ENCODE measurements at regions not wholly inside any gene's neighbourhood (a gene's known extent, or its start where the extent isn't known, plus 50 kb on each side); places are given as distances from the start of the nearest gene placed in this dataset.
"Not testable (repeated sequence)": the region's sequence is repeated elsewhere in the genome, so short reads cannot be mapped to it uniquely, and the experiment has no call there.

DNA sequence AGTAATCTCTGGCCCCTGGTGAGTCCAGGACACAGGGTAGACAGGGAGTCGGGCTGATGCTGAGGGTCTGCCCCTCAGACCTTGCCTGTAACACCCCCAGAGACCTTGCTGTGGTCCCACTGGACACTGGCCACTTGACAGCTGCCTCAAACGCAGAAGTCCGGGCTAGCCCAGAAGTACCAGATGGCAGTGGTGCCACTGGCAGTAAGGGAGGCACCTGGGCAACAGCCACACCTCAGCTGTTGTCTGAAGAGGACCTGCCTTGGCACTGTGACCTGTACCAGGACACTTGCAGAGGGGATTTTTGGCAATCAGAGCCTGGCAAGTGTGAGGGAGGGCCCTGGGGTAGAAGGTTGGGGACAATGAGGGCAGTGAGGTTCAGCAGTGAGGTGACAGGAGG is 63.3 kb upstream of the UXT start:
- ChIA-PET POLR2A (ENCODE audit: low non-redundant PET) (interaction anchor here (0.7 kb wide), 1 partner anchor 80 kb away, joined by 4 read pairs; no protein-coding TSS in a partner anchor), CTCF (no interaction called here)
- intact Hi-C loops (cut with micrococcal nuclease; ENCODE audit: unreplicated experiment), result no loop called here
- TF ChIP-seq EZH2 (IDR thresholded peaks at IDR 0.05; ENCODE audit: borderline replicate concordance, low read depth, low read length, poor library complexity, severe bottlenecking), result no peak
- TF ChIP-seq, protein P1, sequence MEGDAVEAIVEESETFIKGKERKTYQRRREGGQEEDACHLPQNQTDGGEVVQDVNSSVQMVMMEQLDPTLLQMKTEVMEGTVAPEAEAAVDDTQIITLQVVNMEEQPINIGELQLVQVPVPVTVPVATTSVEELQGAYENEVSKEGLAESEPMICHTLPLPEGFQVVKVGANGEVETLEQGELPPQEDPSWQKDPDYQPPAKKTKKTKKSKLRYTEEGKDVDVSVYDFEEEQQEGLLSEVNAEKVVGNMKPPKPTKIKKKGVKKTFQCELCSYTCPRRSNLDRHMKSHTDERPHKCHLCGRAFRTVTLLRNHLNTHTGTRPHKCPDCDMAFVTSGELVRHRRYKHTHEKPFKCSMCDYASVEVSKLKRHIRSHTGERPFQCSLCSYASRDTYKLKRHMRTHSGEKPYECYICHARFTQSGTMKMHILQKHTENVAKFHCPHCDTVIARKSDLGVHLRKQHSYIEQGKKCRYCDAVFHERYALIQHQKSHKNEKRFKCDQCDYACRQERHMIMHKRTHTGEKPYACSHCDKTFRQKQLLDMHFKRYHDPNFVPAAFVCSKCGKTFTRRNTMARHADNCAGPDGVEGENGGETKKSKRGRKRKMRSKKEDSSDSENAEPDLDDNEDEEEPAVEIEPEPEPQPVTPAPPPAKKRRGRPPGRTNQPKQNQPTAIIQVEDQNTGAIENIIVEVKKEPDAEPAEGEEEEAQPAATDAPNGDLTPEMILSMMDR (conservative IDR thresholded peaks at IDR 0.05; ENCODE audit: low read depth, low read length), result no peak
- H3K4me3 ChIP-seq (ENCODE audit: low read depth, low read length, poor library complexity, severe bottlenecking), result no peak overlapping the region
- H3K9me3 ChIP-seq (ENCODE audit: low read depth, low read length, poor library complexity, severe bottlenecking), result no peaks in the 10 kb centered on the region
- no peaks in the 10 kb centered on the region for H3K4me1 ChIP-seq (ENCODE audit: insufficient read depth, low read length, poor library complexity, severe bottlenecking)
- DNase-seq (ENCODE audit: low spot score), result no peak
- no peaks in the 10 kb centered on the region for H3K27me3 ChIP-seq (replicated peaks; ENCODE audit: insufficient read depth, low read depth, low read length, poor library complexity)
- H3K36me3 ChIP-seq (ENCODE audit: insufficient read depth, low read length, poor library complexity, severe bottlenecking), result no peaks in the 10 kb centered on the region
- no peak overlapping the region for H3K27ac ChIP-seq (ENCODE audit: low read depth, low read length, poor library complexity, severe bottlenecking)
- BruUV-seq (replicated peaks), result no TSS peak

DNA sequence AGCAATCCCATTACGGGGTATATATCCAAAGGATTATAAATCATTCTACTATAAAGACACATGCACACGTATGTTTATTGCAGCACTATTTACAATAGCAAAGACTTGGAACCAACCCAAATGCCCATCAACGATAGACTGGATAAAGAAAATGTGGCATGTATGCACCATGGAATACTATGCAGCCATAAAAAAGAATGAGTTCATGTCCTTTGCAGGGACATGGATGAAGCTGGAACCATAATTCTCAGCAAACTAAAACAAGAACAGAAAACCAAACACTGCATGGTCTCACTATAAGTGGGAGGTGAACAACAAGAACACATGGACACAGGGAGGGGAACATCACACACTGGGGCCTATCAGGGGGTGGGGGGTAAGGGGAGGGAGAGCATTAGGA is 56.1 kb upstream of the UXT start:
- H3K36me3 ChIP-seq (ENCODE audit: insufficient read depth, low read length, poor library complexity, severe bottlenecking); DNase-seq (ENCODE audit: low spot score); H3K27ac ChIP-seq (ENCODE audit: low read depth, low read length, poor library complexity, severe bottlenecking); BruUV-seq (replicated peaks); H3K4me3 ChIP-seq (ENCODE audit: low read depth, low read length, poor library complexity, severe bottlenecking); intact Hi-C loops (cut with micrococcal nuclease; ENCODE audit: unreplicated experiment); CTCF ChIA-PET; POLR2A ChIA-PET (ENCODE audit: low non-redundant PET); H3K27me3 ChIP-seq (replicated peaks; ENCODE audit: insufficient read depth, low read depth, low read length, poor library complexity); H3K9me3 ChIP-seq (ENCODE audit: low read depth, low read length, poor library complexity, severe bottlenecking); H3K4me1 ChIP-seq (ENCODE audit: insufficient read depth, low read length, poor library complexity, severe bottlenecking): not testable (repeated sequence)

DNA sequence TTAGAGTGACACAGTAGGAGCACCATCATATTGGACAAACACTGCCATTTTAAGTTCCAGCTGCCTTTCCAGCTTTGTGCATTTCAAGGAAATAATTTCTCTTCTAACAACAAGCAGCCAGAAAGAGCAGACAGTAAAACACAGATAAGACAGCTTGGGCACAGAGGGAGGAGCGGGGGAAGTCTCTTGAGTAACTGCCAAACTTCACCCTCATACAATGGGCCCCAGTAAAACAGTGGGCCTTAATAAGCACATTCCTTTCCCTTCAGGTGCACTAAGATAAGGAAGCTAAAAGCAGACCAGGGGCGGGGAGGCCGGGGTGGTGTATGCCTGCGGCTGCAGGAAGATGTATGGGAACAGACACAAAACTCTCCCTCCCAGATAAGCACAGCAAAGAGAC is 53.7 kb upstream of the UXT start:
- BruUV-seq (replicated peaks); H3K4me1 ChIP-seq (ENCODE audit: insufficient read depth, low read length, poor library complexity, severe bottlenecking); H3K27ac ChIP-seq (ENCODE audit: low read depth, low read length, poor library complexity, severe bottlenecking); DNase-seq (ENCODE audit: low spot score); H3K27me3 ChIP-seq (replicated peaks; ENCODE audit: insufficient read depth, low read depth, low read length, poor library complexity); intact Hi-C loops (cut with micrococcal nuclease; ENCODE audit: unreplicated experiment); CTCF ChIA-PET; H3K9me3 ChIP-seq (ENCODE audit: low read depth, low read length, poor library complexity, severe bottlenecking); H3K4me3 ChIP-seq (ENCODE audit: low read depth, low read length, poor library complexity, severe bottlenecking); H3K36me3 ChIP-seq (ENCODE audit: insufficient read depth, low read length, poor library complexity, severe bottlenecking): not testable (repeated sequence)
- POLR2A ChIA-PET (ENCODE audit: low non-redundant PET), result interaction anchor here (0.6 kb wide), 1 partner anchor 35 kb away, joined by 3 read pairs; no protein-coding TSS in a partner anchor

DNA sequence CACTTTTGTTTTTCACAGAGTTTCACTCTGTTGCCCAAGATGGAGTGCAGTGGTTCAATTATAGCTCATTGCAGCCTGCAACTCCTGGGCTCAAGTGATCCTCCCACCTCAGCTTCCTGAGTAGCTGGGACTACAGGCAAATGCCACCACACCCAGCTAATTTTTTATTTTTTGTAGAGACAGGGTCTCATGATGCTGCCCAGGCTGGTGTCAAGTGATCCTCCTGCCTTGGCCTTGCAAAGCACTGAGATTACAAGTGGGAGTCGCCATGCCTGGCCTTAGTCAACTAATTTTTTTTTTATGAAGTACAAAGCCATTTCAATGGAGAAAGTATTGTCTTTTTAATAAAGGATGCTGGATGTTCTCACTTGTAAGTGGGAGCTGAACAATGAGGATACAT is 51.3 kb upstream of the UXT start:
- H3K36me3 ChIP-seq (ENCODE audit: insufficient read depth, low read length, poor library complexity, severe bottlenecking), result no peaks in the 10 kb centered on the region
- TF ChIP-seq, protein P1 (conservative IDR thresholded peaks at IDR 0.05; ENCODE audit: low read depth, low read length), result no peak
- no peak for TF ChIP-seq EZH2 (IDR thresholded peaks at IDR 0.05; ENCODE audit: borderline replicate concordance, low read depth, low read length, poor library complexity, severe bottlenecking)
- H3K4me3 ChIP-seq (ENCODE audit: low read depth, low read length, poor library complexity, severe bottlenecking), result no peak overlapping the region
- H3K27me3 ChIP-seq (replicated peaks; ENCODE audit: insufficient read depth, low read depth, low read length, poor library complexity), result no peaks in the 10 kb centered on the region
- H3K9me3 ChIP-seq (ENCODE audit: low read depth, low read length, poor library complexity, severe bottlenecking), result no peaks in the 10 kb centered on the region
- ChIA-PET POLR2A (ENCODE audit: low non-redundant PET) (no interaction called here), CTCF (no interaction called here)
- H3K4me1 ChIP-seq (ENCODE audit: insufficient read depth, low read length, poor library complexity, severe bottlenecking), result no peaks in the 10 kb centered on the region
- no peak overlapping the region for H3K27ac ChIP-seq (ENCODE audit: low read depth, low read length, poor library complexity, severe bottlenecking)
- BruUV-seq (replicated peaks), result no TSS peak
- no peak for DNase-seq (ENCODE audit: low spot score)
- intact Hi-C loops (cut with micrococcal nuclease; ENCODE audit: unreplicated experiment), result no loop called here
